T-helper 2 cell (primary cell): ENCODE measurements at regions not wholly inside any gene's neighbourhood (a gene's known extent, or its start where the extent isn't known, plus 50 kb on each side); places are given as distances from the start of the nearest gene placed in this dataset.

Experiments used
- DNase-seq, 5 experiments: peaks; one replicate each; pipeline versions ENCODE4 v3.0.0 to v3.0.0-alpha.2; 2012 to 2022

DNA sequence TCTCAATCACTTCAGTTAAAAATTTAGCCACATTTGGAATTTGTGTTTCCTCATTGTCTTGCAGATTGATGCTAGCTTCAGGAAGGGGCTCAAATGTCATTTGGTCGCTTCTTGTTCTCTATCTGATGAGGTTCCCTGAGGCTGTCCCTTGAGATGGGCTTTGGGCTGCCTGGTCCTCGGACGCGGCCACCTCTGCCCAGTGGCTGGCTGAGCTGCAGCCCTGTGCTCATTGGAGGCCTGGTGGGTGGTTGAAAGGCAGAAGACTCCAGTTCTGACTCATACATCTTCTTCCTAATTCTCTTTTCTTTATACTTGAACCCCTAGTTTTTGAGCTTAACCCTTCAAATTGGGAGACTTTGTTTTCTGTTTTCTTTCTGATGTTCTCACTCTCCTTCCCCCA lies 78.8 kb upstream of the NTRK2 start:
- no peak for DNase-seq

DNA sequence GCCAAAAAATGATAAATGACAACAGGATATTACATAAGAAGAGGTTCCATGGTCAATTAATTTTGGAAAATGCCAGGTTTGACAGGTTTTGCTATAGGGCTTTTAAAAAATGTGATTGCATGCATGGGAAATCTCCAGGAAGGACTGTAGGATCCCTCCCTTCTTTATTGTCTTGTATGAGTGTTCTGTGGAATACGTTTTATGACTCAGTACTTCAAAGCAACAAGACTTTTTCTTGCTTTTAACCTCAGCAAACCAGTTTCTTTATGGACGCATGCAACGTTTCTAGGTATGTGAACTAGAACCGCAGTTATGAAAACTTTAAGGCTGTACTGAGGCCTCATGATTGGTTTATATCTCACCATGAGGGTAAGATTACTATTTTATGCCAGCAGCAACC lies 76.6 kb upstream of the NTRK2 start:
- no peak for DNase-seq

DNA sequence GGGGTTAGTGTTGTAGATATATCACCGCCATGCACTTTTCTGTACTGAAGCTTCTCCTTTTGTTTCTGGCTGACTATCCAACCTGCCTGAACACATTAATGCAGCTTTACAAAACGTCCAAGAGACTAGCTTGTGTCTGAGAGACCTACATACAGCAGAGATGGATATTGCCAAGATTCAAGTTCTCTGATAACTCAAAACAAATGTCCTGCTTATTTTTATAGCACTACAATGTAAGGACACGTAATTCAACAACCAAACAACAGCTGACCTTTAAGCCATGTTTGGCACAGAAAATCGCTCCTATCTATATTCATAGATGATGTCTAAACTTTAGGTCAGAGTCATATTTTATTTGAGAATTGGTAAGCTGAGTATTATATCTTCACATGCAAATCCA lies 76.2 kb upstream of the NTRK2 start:
- no peak for DNase-seq

- DNase-seq = peak in 1 of 5 experiments; percentile 3
Measured at GRCh38 chr9:84597131-84597530, 72.4 kb upstream of the NTRK2 start.

DNA sequence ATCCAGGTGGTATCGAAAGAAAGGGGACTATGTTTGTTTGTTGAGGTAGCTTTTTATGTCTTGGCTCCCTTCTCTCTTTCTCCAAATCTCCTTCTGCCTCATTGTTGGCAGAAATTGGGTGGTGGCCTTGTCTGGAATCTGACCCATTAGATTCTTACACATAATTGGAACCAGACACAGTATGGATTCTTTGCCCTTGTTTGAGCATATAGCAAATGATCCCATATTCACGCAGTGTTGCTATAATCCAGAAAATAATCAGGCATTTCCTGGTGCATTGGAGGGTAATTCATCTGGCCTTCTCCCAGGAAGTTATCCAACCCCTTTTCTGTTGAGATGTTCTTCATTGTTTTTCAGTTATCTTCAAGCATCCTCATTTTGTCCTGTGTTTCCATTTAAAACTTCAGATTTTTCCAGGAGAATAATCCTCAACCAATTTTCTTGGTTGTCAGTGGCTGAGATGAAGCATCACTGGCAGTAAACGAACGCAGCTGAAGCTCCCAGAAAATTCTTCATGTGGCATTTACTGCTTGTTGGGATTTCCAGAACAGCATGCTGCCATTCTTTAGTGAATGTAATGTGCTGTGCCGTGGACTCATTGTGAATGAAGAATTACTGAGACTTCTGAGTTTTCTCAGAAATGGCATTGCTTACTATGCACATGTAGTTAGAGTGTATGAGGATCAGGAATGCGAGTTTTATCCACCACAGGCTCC lies 70.5 kb upstream of the NTRK2 start:
- DNase-seq = no peak

GRCh38 chr9:84600739-84601138 lies 68.8 kb upstream of the NTRK2 start:
- DNase-seq = no peak

- no peak for DNase-seq
Measured at GRCh38 chr9:84604223-84604622, 65.3 kb upstream of the NTRK2 start.

- DNase-seq = no peak
Measured at GRCh38 chr9:84609779-84610178, 59.8 kb upstream of the NTRK2 start.

GRCh38 chr9:84613431-84613830 lies 56.1 kb upstream of the NTRK2 start:
- no peak for DNase-seq

DNA sequence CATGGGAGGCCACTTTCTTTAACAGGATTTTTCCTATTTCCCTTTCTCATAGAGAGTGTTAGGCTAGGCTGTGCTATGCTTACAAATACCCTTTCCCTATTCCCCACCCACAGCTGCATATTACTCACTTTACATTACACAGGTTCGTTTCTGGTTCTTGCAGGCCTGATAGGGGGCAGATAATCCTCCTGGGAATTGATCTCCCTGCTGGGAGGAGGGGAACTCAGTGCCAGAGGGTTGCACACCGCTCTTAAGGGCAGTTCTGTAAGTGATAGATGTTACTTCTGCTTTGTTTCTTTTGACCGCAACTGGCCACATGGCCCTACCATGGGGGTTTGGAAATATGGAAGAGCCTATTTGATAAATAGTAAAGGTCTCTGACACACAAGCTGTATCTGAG lies 54.0 kb upstream of the NTRK2 start:
- DNase-seq = no peak

- DNase-seq = no peak
Measured at GRCh38 chr9:84617411-84618029, 52.0 kb upstream of the NTRK2 start.
